GM18517 (cell line): ENCODE measurements at regions not wholly inside any gene's neighbourhood (a gene's known extent, or its start where the extent isn't known, plus 50 kb on each side); places are given as distances from the start of the nearest gene placed in this dataset.

Source experiments
- ATAC-seq: cut with Tn5 transposase; IDR thresholded peaks from one replicate; pipeline ENCODE4 v1.9.1; 2021; ENCODE audit warnings: mild to moderate bottlenecking, moderate library complexity; ENCODE audit not compliant: unreplicated experiment

- ATAC-seq, result no peak
Observed at GRCh38 chr9:1414711-1415131, 364.6 kb downstream of the DMRT2 start.

- no peak for ATAC-seq
Observed at GRCh38 chr9:1415146-1415545, 365.0 kb downstream of the DMRT2 start.

- no peak for ATAC-seq
Observed at GRCh38 chr9:1416261-1416660, 366.1 kb downstream of the DMRT2 start.

- ATAC-seq, result no peak
Observed at GRCh38 chr9:1421436-1421835, 371.3 kb downstream of the DMRT2 start.

- ATAC-seq, result no peak
Observed at GRCh38 chr9:1427875-1428274, 377.7 kb downstream of the DMRT2 start.

GRCh38 chr9:1429297-1429696, 379.1 kb downstream of the DMRT2 start:
- ATAC-seq, result no peak

- ATAC-seq, result no peak
Observed at GRCh38 chr9:1431461-1431860, 381.3 kb downstream of the DMRT2 start.

- ATAC-seq, result no peak
Observed at GRCh38 chr9:1434052-1434767, 384.1 kb downstream of the DMRT2 start.

- ATAC-seq, result no peak
Observed at GRCh38 chr9:1434811-1435210, 384.7 kb downstream of the DMRT2 start.

- ATAC-seq, result no peak
Observed at GRCh38 chr9:1440256-1440655, 390.1 kb downstream of the DMRT2 start.

GRCh38 chr9:1442105-1442504, 391.9 kb downstream of the DMRT2 start:
- no peak for ATAC-seq

GRCh38 chr9:1443450-1443849, 393.3 kb downstream of the DMRT2 start:
- no peak for ATAC-seq

GRCh38 chr9:1446671-1447070, 396.5 kb downstream of the DMRT2 start:
- ATAC-seq, result no peak

GRCh38 chr9:1453636-1454035, 403.5 kb downstream of the DMRT2 start:
- no peak for ATAC-seq

GRCh38 chr9:1454211-1454610, 404.1 kb downstream of the DMRT2 start:
- no peak for ATAC-seq

GRCh38 chr9:1454616-1455347, 404.6 kb downstream of the DMRT2 start:
- ATAC-seq, result no peak

- ATAC-seq, result no peak
Observed at GRCh38 chr9:1455766-1456165, 405.6 kb downstream of the DMRT2 start.

- no peak for ATAC-seq
Observed at GRCh38 chr9:1456301-1457024, 406.3 kb downstream of the DMRT2 start.

GRCh38 chr9:1457460-1457859, 407.3 kb downstream of the DMRT2 start:
- no peak for ATAC-seq

GRCh38 chr9:1458503-1458902, 408.3 kb downstream of the DMRT2 start:
- no peak for ATAC-seq

- peak; percentile 78 for ATAC-seq
Observed at GRCh38 chr9:1460143-1460769, 410.1 kb downstream of the DMRT2 start.
